ENCODE measurements at regions not wholly inside any gene's neighbourhood (a gene's known extent, or its start where the extent isn't known, plus 50 kb on each side); places are given as distances from the start of the nearest gene placed in this dataset.
"Not testable (repeated sequence)": the region's sequence is repeated elsewhere in the genome, so short reads cannot be mapped to it uniquely, and the experiment has no call there.

GRCh38 chr13:90278231-90278630 lies 1069.3 kb upstream of the MIR17HG start:
- DNase-seq = not testable (repeated sequence)

DNA sequence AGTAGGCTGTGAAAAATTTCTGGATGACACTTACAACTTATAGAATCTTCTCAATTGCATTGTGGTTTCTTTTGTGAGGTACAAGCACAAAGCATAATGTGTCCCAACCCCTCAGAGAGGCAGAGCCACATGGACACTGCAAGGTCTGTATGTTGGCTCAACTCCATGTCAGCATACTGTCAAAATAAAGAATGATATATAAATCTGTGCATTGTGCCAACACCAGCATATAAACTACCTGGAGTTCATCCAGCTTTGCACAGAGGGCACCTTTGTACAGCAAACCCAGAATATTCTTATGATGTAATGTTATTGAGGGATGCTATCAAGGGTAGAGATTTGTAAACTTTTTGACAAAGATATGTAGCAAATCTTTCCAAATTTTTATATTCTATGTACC lies 1065.8 kb upstream of the MIR17HG start:
- DNase-seq = no peak

DNA sequence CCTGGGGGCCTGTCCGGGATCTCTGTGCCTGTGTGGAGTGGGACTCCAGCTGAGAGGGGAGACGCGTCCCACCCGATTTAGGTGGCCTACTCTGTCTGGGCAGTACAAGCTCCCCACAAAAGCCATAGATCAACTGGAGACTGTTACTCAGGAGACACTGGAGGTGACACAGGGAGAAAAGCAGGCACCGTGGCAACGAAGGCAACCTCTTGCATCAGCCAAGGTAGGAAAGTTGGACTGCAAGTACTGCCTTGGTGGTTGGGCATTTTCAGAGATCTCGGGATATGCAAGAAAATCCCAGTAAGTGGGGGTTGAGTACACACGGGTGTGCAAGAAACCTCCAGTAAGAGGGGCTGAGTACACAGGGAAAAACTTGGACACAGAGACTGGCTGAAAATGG lies 1060.0 kb upstream of the MIR17HG start:
- no peak for DNase-seq

GRCh38 chr13:90293793-90294361 lies 1053.6 kb upstream of the MIR17HG start:
- DNase-seq = no peak

DNA sequence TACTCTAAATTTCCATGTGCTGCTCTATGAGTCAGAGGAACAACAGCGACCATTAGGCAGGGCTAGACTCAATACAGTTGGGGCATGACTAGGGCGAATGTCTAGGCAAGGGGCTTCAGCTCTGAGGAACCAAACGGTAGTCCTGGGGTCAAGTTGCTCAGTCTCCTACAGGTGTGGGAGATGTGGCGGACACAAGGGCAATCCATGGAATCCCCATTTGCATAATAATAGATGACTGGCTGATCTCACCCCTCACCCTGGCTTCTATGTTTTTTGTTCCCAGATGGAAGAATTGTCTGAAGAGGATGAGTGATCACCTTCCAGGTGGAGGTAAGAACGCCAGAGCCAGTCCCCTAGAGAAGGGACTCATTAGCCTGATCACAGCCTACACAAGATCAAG lies 1048.2 kb upstream of the MIR17HG start:
- DNase-seq = no peak

GRCh38 chr13:90300015-90300414 lies 1047.5 kb upstream of the MIR17HG start:
- no peak for DNase-seq

DNA sequence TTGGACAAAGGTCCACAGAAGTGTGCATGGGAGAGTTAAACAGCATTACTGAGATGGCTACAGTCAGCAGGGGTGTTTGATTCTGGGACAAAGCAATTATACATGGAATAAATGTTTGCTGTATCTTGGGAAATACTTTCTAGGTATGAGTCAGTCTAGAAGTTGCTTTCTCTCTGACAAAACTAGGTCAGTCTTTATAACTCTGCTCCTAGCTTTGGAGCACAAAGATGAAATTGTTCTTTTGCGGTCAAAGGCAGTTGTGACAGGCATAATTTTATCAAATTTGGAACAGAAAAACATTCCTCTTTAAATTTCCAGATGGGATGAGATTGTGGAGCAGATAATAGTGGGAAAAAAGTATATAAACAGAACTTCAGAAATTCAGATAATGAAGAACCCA lies 1045.4 kb upstream of the MIR17HG start:
- DNase-seq = no peak

GRCh38 chr13:90305796-90306195 lies 1041.7 kb upstream of the MIR17HG start:
- DNase-seq = no peak

GRCh38 chr13:90307136-90307535 lies 1040.4 kb upstream of the MIR17HG start:
- no peak for DNase-seq

DNA sequence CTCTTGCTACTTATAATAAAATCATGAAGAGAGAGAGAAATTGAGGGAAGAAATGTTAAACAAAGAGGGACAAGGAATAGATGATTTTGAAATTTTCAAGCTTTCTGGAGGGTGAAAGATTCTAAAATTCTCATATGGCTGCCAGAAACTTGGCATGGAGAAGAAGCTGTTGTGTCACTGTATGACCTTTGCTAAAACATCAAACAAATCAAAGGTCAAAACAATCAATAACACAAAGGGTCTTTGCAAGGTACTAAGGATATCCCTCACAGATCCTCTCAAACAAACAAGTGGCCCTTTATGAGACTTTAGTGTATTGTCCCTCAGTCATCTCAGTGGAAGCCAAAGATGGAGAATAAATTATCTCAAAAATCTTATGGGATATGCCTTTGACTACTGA lies 1039.2 kb upstream of the MIR17HG start:
- DNase-seq = no peak

DNA sequence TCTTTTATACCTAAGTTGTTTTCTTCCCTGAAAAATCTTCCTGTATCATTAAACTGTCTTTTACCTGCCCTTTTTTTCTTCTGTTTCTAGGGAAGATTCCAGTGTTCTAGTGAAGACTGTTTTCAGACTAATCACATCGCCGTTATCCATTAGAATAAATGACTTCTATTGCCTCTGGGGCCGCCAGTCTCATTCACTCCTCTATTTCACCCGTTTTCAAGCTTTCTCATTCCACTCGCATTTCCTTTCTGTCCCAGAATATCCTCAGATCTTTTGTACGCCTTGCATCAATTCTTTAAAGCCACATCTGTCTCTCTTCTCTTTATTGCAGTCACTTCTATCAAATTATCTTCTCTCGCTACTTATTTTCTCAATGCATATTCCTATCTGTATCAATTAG lies 1035.6 kb upstream of the MIR17HG start:
- no peak for DNase-seq

GRCh38 chr13:90315061-90315460 lies 1032.4 kb upstream of the MIR17HG start:
- DNase-seq = no peak

DNA sequence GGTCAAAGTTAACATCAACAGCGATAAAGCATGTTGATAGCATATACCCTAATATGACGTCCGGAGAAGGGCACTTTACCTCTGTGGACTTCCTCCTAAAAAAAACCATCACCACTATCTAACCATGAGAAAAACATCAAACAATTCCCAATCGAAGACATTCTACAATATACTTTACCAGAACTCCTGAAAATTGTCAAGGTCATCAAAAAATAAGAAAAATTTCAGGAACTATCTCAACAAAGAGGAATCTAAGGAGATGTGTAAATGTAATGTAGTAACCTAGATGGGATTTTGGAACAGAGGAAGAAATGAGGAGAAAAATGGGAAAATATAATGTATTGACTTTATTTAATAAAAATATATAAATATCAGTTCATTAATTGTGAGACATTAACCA lies 1026.8 kb upstream of the MIR17HG start:
- DNase-seq = no peak

DNA sequence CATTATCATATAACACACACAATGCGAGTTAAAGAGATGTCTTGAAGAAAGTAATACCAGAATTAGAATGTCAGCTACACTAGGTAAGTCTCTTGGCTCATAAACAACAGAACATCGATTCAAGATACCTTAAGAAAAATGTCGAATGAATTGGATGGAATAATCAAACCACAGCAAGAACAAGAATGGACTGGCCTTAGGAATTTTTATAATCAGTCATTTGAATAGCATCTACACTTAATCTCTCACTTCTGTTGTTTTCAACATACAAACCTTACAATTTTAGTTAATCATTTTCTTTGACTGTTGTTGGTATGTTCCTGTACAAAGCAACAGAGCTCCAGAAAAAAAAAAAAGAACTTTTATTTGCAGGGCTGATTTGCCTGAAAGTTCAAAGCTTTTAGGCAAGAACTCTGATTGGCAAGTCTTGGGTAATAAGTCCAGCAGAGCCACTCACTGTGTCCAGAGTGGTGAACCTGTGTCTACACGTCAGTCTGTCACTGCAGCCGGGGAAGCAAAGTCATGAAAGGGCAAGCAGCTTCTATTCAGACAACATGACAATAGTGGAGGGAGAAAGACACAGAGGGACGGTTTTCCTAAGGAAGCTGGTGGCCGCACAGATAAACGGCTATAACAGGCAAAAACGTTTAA lies 1026.1 kb upstream of the MIR17HG start:
- no peak for DNase-seq

DNA sequence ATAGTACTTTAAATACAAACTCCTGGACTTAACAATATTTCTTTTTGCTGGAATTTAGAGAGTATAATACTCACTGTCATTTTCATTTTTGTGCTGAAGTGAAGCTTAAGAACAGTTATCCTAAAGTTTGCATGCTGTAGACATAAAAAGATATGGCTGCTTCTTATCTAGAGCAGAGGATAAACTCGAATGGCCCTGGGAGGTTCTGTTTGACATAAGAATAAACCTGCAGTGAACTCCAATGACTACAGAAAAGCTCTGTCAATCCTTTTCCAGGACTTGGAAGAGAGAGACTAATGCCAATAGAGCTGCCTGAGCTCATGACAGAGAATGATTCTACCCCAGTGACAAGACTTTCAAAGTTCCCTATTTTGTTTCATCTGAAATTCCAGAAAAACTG lies 1017.8 kb upstream of the MIR17HG start:
- no peak for DNase-seq

DNA sequence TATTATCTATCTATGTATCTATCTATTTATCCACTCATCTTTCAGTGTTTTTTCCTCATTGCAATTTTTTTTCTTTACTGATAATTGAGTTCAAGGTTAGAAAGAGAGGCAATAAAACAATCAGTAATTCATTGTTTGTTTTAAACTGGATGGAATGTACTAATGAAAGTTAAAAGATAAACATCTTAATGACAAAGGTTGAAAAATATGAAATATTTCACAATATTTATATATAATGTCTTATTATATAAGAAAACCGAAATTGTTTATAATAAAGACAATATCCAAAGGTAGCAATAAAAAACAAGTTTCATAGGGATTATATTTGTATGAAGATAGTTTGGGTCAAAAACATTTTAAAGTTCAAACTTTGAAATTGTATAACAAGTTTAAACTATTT lies 1015.5 kb upstream of the MIR17HG start:
- DNase-seq = no peak

DNA sequence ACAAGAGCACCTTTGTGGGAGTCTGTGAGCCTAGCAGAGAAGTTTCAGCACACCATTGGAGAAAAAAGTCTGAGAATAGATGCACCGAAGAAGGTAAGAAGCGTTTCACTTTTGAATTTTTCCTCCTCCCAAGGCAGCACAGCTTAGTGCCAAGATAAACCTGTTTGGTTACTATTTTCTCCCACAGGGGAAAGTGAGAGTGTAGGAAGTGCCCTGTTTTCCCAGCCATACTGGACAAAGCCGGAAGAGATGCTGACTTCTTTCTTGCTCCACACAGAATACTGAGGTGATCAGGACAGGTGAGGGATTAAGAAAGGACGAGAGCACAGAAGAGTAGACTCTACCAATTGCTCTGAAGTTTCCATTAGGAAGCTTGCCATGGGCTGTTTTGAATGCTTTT lies 1011.0 kb upstream of the MIR17HG start:
- no peak for DNase-seq

GRCh38 chr13:90341348-90341747 lies 1006.1 kb upstream of the MIR17HG start:
- not testable (repeated sequence) for DNase-seq

DNA sequence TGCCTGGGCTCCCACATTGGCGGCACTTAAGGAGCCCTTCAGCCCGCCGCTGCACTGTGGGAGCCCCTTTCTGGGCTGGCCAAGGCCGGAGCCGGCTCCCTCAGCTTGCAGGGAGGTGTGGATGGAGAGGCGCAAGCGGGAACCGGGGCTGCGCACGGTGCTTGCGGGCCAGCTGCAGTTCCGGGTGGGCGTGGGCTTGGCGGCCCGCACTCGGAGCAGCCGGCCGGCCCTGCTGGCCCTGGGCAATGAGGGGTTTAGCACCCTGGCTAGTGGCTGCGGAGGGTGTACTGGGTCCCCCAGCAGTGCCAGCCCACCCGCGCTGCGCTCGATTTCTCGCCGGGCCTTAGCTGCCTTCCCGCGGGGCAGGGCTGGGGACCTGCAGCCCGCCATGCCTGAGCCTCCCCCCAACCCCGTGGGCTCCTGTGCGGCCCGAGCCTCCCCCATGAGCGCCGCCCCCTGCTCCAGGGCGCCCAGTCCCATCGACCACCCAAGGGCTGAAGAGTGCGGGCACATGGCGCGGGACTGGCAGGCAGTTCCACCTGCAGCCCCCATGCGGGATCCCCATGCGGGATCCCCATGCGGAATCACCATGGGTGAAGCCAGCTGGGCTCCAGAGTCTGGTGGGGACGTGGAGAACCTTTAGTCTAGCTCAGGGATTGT lies 998.9 kb upstream of the MIR17HG start:
- DNase-seq = not testable (repeated sequence)

DNA sequence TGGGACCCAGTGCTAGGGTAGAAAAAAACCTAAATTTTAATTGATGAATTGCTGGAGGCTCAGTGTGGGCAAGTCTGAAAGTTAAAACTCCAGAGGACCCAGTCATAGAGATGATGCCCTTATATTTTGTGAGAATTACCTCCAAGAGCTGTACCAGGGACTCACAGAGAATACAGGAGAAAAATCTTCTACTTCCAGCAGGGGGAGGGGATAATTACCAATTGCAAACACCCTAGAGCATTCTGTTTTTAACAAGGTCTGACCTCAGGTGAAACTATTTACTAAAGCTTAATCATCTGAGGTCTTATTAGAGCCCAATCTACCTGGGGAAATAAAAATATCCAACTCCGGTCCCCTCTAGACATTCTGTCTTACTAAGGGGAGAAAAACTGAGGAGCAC lies 994.7 kb upstream of the MIR17HG start:
- DNase-seq = no peak

- DNase-seq = no peak
These were observed 992.2 kb upstream of the MIR17HG start for GRCh38 chr13:90355162-90355751.

GRCh38 chr13:90360785-90361184 lies 986.7 kb upstream of the MIR17HG start:
- no peak for DNase-seq

DNA sequence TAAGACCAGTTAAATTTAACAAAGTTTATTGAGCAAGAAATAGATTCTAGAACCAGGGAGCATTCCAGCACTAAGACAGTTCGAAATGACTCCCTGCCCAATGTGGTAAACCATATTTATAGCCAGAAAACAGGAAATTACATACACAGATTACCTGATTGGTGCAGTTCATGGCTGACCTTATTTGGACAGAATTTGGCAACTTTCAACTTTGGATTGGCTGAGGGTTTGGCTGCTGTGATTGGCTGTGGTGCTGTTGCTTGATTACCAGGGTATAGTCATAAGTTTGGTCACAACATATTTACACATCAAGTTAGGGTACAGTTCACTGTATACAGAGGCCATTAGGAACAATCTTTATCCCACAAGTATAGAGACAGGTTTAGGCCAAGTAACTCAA lies 984.8 kb upstream of the MIR17HG start:
- DNase-seq = no peak

DNA sequence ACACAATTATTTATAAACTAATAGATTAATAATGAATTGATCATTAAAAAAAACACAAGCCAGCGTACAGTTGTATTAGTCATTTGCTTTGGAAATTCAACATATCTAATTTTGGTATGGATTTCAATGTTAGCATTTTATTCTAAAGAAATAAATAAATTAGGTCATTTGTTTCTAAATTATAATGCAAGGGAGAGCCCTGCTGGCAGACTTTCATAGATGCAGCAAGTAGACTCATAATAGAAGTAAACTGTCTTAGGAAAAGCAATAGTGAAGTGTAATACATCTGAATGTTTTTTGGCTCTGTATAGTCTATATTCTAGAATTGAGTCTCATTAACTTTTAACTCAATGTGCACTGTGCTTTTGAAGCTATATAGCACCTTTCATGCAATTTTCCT lies 982.4 kb upstream of the MIR17HG start:
- DNase-seq = peak; percentile 1
